ENCODE measurements at regions not wholly inside any gene's neighbourhood (a gene's known extent, or its start where the extent isn't known, plus 50 kb on each side); places are given as distances from the start of the nearest gene placed in this dataset.
A peak's percentile ranks its signal among the peaks of the same experiment; 100 is the strongest.
"Not testable (repeated sequence)": the region's sequence is repeated elsewhere in the genome, so short reads cannot be mapped to it uniquely, and the experiment has no call there.

GRCh38 chr5:26364624-26365023 lies 673.8 kb downstream of the CDH9 start:
- not testable (repeated sequence) for DNase-seq

GRCh38 chr5:26343801-26344325 lies 694.5 kb downstream of the CDH9 start:
- no peak for DNase-seq

DNA sequence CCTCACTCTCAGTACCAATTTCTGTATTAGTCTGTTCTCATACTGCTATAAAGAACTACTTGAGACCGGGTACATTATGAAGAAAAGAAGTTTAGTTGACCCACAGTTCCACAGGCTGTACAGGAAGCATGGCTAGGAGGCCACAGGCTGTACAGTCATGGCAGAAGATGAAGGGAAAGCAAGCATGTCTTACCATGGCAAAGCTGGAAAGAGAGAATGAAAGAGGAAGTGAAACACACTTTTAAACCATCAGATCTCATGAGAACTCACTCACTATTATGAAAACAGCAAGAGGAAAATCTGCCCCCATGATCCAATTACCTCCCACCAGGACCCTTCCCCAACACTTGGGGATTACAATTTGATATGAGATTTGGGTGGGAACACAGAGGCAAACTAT lies 698.8 kb downstream of the CDH9 start:
- no peak for DNase-seq

DNA sequence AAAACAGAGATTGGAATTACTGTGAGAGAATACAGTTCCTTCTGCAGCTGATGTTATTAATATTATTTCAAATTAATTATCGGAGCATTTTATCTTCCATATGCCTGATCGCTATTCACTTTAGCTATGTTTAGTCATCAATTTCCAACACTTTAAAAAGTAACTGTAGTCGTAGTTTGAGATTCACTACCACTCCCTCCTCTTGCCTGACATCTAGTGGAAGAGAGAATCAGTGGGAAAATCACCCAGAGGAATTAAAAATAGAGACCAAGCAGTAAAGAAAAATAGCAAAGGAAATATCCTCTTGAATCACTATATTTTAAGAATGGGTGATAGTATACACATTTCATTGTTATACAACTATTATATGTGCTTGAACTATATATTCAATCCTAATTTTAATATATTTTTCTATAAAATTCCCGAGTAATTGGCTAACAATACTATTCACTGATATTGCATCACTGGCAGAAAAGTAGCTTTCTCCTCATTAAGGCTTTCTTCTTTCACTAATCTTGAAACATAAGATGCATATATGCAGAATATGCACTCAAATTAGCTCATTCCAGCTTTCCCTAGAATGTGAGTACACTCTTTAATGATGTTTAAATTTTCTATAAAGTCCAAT lies 708.7 kb downstream of the CDH9 start:
- DNase-seq = peak in 1 of 2 experiments; percentile 12

DNA sequence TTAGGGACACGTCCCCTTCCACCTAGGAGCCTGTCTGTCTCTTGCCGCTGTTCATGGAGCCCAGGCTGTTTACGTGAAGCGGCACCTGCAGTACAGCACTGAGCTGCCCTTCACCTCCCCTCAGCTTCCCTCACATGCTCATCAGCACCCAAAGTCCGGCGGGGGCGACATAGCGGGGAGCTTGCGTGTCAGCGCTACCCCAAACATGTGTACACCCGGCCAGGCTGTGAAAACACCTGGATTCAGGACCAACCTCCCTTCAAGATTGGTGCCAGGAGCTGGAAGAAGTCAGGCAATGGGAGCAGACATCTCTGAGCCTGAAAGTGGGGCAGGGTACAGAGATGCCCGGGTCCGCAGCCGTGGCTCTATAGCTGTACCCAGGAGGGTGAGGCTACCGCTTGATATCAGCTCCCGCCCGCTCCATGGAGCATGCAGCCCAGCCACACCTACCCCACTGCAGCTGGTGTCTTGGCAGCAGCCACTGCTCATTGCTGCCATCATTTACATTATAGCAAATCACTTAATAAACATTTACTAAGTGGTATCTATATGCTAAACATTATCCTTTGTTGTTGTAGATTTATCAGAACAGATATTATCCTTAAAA lies 712.1 kb downstream of the CDH9 start:
- no peak for DNase-seq

GRCh38 chr5:26325432-26325831 lies 713.0 kb downstream of the CDH9 start:
- not testable (repeated sequence) for DNase-seq

DNA sequence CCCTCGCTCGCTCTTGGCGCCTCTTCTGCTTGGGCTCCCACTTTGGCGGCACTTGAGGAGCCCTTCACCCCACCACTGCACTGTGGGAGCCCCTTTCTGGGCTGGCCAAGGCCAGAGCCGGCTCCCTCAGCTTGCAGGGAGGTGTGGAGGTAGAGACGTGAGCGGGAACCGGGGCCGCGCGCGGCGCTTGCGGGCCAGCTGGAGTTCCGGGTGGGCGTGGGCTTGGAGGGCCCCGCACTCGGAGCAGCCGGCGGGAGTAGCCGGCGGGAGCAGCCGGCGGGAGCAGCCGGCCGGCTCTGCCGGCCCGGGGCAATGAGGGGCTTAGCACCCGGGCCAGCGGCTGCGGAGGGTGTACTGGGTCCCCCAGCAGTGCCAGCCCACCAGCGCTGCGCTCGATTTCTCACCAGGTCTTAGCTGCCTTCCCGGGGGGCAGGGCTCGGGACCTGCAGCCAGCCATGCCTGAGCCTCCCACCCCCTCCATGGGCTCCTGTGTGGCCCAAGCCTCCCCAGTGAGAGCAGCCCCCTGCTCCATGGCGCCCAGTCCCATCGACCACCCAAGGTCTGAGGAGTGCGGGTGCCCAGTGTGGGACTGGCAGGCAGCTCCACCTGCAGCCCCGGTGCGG lies 714.0 kb downstream of the CDH9 start:
- not testable (repeated sequence) for DNase-seq

DNA sequence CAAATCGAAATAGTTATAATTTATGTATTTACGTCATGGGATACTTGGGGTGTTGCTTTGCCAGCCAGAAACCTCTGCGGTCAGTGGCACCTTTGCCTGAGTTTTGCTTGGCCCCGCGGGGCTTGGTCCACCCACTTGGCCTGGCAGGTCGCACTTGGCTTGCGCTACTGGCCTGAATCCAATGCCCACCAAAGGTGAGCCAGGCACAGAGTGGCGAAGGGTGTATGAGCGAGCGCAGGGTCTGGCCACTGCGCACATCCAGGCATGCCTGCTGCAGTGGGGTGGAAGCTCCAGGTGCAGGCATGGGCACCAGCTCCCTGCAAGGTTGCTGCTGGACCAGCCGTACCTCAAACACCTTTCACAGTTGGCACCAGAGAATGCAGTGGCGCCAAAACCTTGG lies 714.6 kb downstream of the CDH9 start:
- no peak for DNase-seq

DNA sequence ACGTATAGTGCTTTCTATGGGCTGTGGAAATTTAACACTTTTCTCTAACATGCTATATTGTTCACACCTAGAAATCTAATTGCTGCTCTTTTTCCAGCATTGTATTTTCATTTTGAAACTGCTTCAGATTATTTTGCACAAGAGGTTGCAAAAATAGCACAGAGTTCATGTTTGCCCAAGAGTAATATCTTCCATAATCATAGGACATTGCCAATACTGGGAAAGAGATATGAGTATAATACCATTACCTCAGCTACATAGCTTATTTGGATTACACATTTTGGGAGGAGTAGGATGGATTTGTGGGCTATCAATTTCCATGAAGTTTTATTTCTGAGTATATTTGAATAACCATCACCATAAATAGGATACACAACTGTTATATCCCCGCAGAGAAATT lies 717.1 kb downstream of the CDH9 start:
- no peak for DNase-seq

- DNase-seq = no peak
These were observed 728.0 kb downstream of the CDH9 start for GRCh38 chr5:26310415-26310814.

DNA sequence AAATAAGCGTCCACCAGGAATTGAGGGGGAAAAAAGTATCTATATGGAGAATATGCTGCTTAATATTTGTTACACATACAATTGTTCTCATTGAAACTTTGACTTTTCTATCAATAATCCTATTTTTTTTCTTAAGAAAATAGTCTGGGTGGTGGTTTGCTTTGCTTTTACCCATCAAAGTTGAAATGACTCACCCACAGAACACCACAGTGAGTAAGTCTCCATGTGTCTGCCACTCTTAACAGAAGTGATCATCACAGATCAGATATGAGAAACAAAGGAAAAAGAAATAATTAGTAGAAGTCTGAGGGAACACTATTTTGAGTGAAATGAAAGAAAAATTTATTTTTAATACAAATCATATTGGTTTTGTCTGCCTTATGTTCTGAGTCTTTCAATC lies 742.8 kb downstream of the CDH9 start:
- DNase-seq = no peak

GRCh38 chr5:26282190-26282589 lies 756.2 kb downstream of the CDH9 start:
- no peak for DNase-seq

DNA sequence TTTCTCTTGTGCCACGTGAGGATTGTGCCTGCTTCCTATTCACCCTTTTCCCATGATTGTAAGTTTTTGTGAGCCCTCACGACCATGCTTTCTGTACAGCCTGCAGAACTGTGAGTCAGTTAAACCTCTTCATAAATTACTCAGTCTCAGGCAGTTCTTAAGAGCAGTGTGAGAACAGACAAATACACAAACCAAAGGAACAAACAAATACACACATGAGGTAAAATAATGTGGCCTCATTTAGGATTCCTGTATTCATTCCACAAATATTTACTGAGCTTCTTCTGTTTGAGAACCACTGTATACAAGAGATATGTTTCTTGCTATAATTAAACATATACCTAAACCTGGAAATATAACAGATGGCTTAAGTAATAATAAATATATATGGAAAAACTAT lies 760.3 kb downstream of the CDH9 start:
- no peak for DNase-seq

GRCh38 chr5:26259081-26259480 lies 779.3 kb downstream of the CDH9 start:
- DNase-seq = no peak

DNA sequence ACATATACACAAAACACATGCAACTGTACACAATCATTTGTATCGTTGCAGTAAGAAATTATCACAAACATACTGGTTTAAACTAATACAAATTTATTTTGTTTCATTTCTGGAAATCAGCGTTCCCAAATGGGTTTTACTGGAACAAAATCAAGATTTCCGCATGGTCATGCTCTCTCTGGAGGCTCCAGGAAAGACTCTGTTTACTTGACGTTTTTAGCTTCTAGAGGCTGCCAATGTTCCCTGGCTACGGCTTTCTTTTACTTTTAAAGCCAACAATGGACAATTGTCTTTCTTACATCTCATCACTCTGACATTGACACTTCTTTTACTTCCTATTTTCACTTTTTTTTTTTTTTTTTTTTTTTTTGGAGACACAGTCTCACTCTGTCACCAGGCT lies 793.1 kb downstream of the CDH9 start:
- DNase-seq = no peak

GRCh38 chr5:26239588-26239987 lies 798.8 kb downstream of the CDH9 start:
- DNase-seq = no peak

DNA sequence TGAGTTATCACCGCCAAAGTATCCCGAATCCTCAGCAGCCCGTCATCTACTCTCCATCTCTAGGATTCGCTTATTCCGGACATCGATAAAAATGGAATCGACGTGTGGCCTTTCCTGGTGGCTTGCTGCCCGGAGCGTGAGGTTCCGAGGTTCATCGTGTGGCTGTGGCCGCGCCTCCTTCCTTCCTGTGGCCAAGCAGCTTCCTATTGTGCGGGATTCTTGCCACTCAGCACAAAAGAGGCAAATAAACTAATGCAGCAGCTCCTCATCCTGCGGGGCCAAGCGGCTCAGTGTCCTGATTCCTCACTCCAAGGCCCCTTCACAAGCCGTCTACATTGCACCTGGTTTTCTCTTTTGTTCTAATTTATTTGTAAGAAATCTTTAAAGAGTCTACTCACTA lies 800.9 kb downstream of the CDH9 start:
- no peak for DNase-seq

DNA sequence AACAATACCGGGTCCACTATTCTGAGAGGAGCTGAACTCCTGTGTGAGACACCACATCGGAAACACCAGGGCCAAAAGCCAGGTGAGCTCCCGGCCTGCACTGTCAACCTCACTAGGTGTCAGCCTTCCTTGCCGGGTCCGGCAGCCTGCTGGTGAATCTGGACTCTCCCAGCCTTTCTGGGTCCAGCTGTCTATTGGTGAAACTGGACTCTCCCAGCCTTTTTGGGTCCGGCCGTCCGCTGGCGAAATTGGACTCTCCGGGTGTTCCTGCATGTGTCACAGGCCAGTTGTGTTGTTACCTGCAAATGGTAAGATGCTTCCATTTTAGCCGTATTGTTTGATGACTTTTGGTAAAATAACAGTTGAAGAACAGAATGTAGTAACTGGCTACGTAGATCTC lies 801.5 kb downstream of the CDH9 start:
- DNase-seq = no peak

DNA sequence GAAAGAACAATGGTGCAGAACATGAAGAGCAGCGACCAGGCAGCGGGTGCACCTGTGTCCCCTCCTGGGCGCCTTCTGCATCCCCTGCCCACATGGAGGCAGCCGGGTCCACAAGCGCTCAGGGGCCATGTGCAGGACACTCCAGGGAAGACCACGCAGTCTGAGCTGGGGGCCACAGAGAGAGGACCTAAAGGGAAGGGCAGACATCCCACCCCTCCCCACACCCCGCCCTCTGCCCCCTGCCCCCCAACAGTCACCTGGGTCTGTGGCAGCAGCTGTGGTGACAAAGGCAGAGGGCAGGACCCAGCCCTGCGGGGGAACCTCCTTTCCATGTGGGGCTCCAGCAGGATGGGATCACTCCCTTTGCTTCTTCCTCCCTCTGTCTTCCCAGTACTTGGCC lies 805.7 kb downstream of the CDH9 start:
- no peak for DNase-seq

GRCh38 chr5:26231316-26231715 lies 807.1 kb downstream of the CDH9 start:
- DNase-seq = no peak

- no peak for DNase-seq
These were observed 808.5 kb downstream of the CDH9 start for GRCh38 chr5:26229848-26230247.

DNA sequence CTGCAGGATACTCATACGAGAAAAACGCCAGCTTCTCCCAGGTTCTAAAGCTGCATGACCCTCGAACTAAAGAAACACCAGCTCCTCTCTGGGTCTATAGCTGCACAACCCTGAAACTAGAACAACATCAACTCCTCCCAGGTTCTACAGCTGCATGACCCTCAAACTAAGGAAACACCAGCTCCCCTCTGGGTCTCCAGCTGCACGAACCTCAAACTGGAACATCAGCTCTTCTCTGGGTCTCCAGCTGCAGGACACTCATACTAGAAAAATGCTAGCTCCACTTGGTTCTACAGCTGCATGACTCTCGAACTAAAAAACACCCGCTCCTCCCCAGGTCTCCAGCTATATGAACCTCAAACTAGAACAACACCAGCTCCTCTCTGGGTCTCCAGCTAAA lies 811.1 kb downstream of the CDH9 start:
- DNase-seq = no peak

DNA sequence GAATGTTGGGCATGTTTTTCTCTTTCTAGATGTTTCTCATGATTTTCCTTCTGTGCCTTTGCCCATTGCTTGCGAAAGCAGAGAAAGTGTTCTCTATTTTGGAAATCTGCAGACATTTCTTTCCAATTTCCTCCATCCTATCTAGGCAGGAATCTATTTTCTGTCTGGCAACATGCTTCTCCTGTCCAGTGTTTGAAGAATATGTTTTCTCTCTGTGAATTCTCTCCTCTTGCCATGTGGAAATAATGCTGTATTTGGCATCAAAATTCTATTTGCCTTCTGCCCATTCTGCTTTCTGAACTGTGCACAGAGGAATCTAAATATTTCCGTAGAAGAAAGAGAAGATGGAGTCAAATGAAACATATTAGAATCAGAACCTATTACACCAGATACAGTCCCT lies 833.3 kb downstream of the CDH9 start:
- no peak for DNase-seq

GRCh38 chr5:26193626-26194025 lies 844.8 kb downstream of the CDH9 start:
- DNase-seq = no peak

- DNase-seq = no peak
These were observed 845.9 kb downstream of the CDH9 start for GRCh38 chr5:26192486-26192885.

Data from NCI-H526 (cell line).